Karpas-422 (cell line): ENCODE measurements at regions not wholly inside any gene's neighbourhood (a gene's known extent, or its start where the extent isn't known, plus 50 kb on each side); places are given as distances from the start of the nearest gene placed in this dataset.

Experiments used
- DNase-seq: peaks from one replicate; pipeline ENCODE4 v3.0.0-alpha.2; 2015
- H2AFZ ChIP-seq: fragments of 200-600 bp; sonication (generic); 2 replicates; pipeline ENCODE4 v1.6.1; 2014; ENCODE audit warnings: antibody characterized with exemption, low read length, mixed read lengths
- H3K27ac ChIP-seq: fragments of 200-600 bp; sonication (generic); 2 replicates; pipeline ENCODE4 v1.5.1; 2014; ENCODE audit warnings: mild to moderate bottlenecking, low read length, moderate library complexity
- H3K27me3 ChIP-seq: fragments of 200-600 bp; sonication (generic); 2 replicates; pipeline ENCODE4 v1.6.1; 2014; ENCODE audit warnings: low read length, mixed read lengths
- H3K36me3 ChIP-seq: fragments of 200-600 bp; sonication (generic); 2 replicates; pipeline ENCODE4 v1.6.1; 2014; ENCODE audit warnings: low read length, mixed read lengths; ENCODE audit not compliant: insufficient read depth
- H3K4me1 ChIP-seq: fragments of 200-600 bp; sonication (generic); 2 replicates; pipeline ENCODE4 v1.6.1; 2014; ENCODE audit warnings: mild to moderate bottlenecking, low read length, mixed read lengths
- H3K4me2 ChIP-seq: fragments of 200-600 bp; sonication (generic); 2 replicates; pipeline ENCODE4 v1.6.1; 2014; ENCODE audit warnings: low read length, low read depth, mild to moderate bottlenecking; ENCODE audit not compliant: poor library complexity, severe bottlenecking
- H3K4me3 ChIP-seq: fragments of 200-600 bp; sonication (generic); 2 replicates; pipeline ENCODE4 v1.5.1; 2014; ENCODE audit warnings: mild to moderate bottlenecking, antibody characterized with exemption, low read length, mixed read lengths
- H3K79me2 ChIP-seq: fragments of 200-600 bp; sonication (generic); 2 replicates; pipeline ENCODE4 v1.6.1; 2014; ENCODE audit warnings: mild to moderate bottlenecking, low read length, mixed read lengths
- H3K9ac ChIP-seq: fragments of 200-600 bp; sonication (generic); 2 replicates; pipeline ENCODE4 v1.6.0; 2014; ENCODE audit warnings: low read length
- H3K9me2 ChIP-seq: fragments of 200-600 bp; sonication (generic), shearing (Covaris generic); replicated peaks from 2 replicates; pipeline ENCODE4 v1.6.0; 2014; ENCODE audit warnings: mild to moderate bottlenecking, low read length, moderate library complexity; ENCODE audit not compliant: insufficient read depth
- H3K9me3 ChIP-seq: fragments of 300-700, 200-600 bp; sonication (generic); 2 replicates; pipeline ENCODE4 v1.6.1; 2014; ENCODE audit warnings: low read length, mixed read lengths
- H4K20me1 ChIP-seq: fragments of 200-600 bp; sonication (generic); 2 replicates; pipeline ENCODE4 v1.6.1; 2014; ENCODE audit warnings: mild to moderate bottlenecking, antibody characterized with exemption, low read length, low read depth; ENCODE audit not compliant: insufficient read depth

DNA sequence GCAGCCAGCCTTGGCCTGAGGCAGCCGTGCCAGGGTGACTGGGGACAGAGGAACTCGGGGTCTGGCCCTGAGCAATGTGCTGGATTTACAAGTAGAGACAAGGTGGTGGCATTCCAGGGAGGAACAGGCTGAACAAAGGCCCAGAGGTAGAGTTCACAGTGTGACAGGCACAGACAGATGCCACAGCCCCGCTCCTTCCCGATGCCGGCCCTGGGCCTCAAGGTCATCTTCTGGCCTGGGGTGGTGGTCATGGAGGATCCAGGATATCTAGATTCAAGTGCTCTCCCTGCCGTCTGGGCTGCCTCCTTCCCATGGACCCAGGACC, 68.9 kb upstream of the COL13A1 start:
- no peak overlapping the region for H3K4me2 ChIP-seq
- no peak overlapping the region for H3K4me3 ChIP-seq
- H3K4me1 ChIP-seq: no peaks in the 10 kb centered on the region
- H3K9me3 ChIP-seq: no peaks in the 10 kb centered on the region
- no peak overlapping the region for H2AFZ ChIP-seq
- H3K9ac ChIP-seq: no peak overlapping the region
- no peak for DNase-seq
- H4K20me1 ChIP-seq: no peaks in the 10 kb centered on the region
- no peak overlapping the region for H3K27ac ChIP-seq
- H3K27me3 ChIP-seq: no peaks in the 10 kb centered on the region
- no peaks in the 10 kb centered on the region for H3K79me2 ChIP-seq
- H3K9me2 ChIP-seq: no peaks in the 10 kb centered on the region
- no peaks in the 10 kb centered on the region for H3K36me3 ChIP-seq

DNA sequence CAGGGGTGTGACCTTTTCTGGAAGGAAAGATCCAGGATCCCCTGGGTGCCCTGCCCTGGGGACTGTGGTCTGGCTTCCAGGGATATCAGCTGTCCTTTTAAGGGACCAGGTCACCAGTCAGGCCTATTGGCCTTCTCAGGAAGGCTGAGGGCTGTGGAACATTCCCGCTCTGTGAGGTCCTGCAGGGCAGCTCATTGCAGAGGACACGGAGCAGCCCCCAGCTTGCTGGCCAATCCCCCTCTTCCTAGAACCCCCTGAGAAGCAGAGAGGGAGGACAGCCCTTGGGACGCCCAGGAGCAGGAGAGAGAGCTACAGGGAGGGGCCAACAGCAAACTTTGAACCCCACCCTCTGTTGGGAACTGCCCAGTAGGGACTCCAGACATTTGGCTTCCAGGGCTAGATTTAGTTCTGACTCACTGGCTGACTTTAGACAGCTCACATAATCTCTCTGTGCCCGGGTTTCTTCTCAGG, 67.9 kb upstream of the COL13A1 start:
- H2AFZ ChIP-seq: no peak overlapping the region
- H3K4me1 ChIP-seq: no peaks in the 10 kb centered on the region
- no peak overlapping the region for H3K27ac ChIP-seq
- H3K27me3 ChIP-seq: no peaks in the 10 kb centered on the region
- H3K79me2 ChIP-seq: no peaks in the 10 kb centered on the region
- no peak overlapping the region for H3K9ac ChIP-seq
- no peak overlapping the region for H3K4me2 ChIP-seq
- H3K4me3 ChIP-seq: no peak overlapping the region
- H4K20me1 ChIP-seq: no peaks in the 10 kb centered on the region
- H3K9me3 ChIP-seq: no peaks in the 10 kb centered on the region
- H3K36me3 ChIP-seq: no peaks in the 10 kb centered on the region
- no peak for DNase-seq
- no peaks in the 10 kb centered on the region for H3K9me2 ChIP-seq

DNA sequence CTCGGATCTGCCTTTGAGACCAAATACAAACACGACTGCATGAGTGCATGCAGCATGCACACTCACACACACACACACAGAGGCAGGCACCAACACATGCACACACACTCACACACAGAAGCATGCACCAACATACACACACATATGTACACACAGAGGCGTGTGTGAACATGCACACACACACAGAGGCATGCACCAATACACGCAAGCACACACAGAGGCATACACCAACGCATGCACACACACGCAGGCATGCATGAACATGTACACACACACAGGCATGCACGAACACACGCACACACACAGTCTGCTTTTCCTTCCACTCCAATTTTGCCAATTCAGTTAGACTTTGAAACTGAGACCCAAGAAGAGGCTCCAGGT, 67.3 kb upstream of the COL13A1 start:
- Histone ChIP-seq H3K27me3 (no peaks in the 10 kb centered on the region), H3K9me3 (no peaks in the 10 kb centered on the region), H3K36me3 (no peaks in the 10 kb centered on the region), H4K20me1 (no peaks in the 10 kb centered on the region), H3K4me1 (no peaks in the 10 kb centered on the region), H3K4me3 (no peak overlapping the region), H3K27ac (no peak overlapping the region), H2AFZ (no peak overlapping the region), H3K9ac (no peak overlapping the region), H3K4me2 (no peak overlapping the region), H3K9me2 (no peaks in the 10 kb centered on the region), H3K79me2 (no peaks in the 10 kb centered on the region)
- DNase-seq: no peak

DNA sequence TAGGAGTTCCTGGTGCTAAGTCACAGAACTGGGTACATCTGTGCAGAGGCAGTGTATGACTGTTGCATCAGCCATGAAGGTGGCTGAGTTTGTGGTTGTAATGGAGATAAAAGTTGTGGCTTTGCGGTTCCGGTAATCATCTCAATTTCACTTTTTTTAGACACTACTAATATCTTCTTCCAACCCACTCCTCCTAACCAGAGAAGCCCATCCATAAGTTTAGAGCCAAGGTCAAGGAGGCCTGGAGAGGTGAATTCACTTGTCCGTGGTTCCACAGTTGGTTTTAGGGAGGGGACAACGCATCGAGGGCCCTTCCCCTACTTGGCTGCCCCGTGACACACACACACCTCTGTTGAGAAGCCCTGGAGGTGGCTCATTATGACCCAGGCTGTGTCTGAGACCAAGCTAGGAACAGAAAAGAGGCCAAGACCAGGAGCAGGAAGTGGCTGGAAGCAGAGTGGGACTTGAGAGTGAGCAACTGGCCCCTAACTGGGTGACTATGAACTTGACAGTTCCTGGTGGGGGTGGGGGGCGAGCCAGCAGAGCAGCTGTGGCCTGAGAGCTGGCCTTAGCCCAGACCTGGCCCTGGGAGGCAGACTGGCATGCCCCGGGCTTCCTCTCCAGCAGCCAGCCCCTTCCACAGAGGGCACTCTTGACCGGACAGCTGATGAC, 66.8 kb upstream of the COL13A1 start:
- Histone ChIP-seq H3K4me2 (no peak overlapping the region), H3K4me1 (no peaks in the 10 kb centered on the region), H2AFZ (no peak overlapping the region), H4K20me1 (no peaks in the 10 kb centered on the region), H3K9ac (no peak overlapping the region), H3K4me3 (no peak overlapping the region), H3K36me3 (no peaks in the 10 kb centered on the region), H3K27me3 (no peaks in the 10 kb centered on the region), H3K79me2 (no peaks in the 10 kb centered on the region), H3K9me2 (no peaks in the 10 kb centered on the region), H3K27ac (no peak overlapping the region), H3K9me3 (no peaks in the 10 kb centered on the region)
- DNase-seq: no peak

DNA sequence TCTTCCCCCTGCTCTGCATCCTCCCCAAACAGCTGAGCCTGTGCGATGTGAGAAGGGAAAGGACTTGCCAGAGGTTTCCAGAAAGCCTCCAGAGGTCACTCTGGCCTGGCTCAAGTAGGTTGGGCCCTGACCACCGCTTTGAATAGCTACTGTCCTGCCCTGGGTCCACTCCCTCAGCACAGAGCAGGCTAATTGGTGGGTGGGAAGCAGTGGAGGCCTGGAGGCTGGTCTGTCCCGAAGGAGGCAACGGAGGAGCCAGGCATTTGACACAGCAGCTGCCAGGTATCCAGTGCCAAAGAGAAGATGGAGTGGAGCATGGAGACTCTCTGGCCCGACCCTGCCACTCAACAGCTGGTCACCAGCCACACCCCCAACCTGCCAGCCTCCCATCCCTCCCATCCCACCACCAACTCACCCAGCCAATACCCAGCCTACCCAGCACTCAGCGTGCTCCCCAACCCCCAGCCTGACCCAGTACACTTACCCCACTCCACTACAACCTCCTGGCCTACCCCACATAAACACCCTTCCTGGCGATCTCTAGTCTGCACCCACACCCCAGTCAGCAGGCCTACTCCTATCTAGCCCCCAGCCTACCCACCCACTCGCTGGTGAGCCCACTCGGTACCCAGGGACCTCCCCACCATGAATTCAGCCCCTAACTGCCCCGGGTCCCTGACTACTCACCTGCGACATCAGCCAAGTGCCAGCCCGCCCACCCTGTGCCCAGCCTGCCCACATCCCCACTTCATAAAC, 64.6 kb upstream of the COL13A1 start:
- Histone ChIP-seq H3K9me2 (no peaks in the 10 kb centered on the region), H2AFZ (no peak overlapping the region), H3K79me2 (no peaks in the 10 kb centered on the region), H3K36me3 (no peaks in the 10 kb centered on the region), H3K9ac (no peak overlapping the region), H3K4me2 (no peak overlapping the region), H3K4me1 (no peaks in the 10 kb centered on the region), H3K27me3 (no peaks in the 10 kb centered on the region), H4K20me1 (no peaks in the 10 kb centered on the region), H3K4me3 (no peak overlapping the region), H3K9me3 (no peaks in the 10 kb centered on the region), H3K27ac (no peak overlapping the region)
- no peak for DNase-seq

DNA sequence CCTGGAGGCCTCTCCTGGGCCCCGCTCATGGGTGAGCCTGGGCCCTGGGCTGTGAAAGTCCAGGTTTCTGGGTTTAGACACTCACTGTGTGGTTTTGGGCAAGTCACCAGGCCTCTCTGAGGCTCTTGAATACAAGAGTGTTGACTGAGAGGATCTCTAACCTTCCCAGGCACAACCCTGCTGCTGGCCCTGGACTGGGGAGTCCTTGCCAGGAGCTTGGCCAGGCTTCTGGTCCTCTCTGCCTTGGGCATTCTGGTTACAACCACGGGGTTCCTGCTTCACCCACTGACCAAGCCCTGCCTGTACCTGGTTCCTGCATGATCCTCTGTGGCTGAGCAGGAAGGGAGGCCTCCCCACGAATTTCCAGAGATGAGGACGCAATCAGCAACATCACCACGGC, 63.6 kb upstream of the COL13A1 start:
- Histone ChIP-seq H4K20me1 (no peaks in the 10 kb centered on the region), H3K36me3 (no peaks in the 10 kb centered on the region), H3K27me3 (no peaks in the 10 kb centered on the region), H3K4me1 (no peaks in the 10 kb centered on the region), H3K79me2 (no peaks in the 10 kb centered on the region), H3K4me3 (no peak overlapping the region), H3K9me2 (no peaks in the 10 kb centered on the region), H3K9me3 (no peaks in the 10 kb centered on the region), H3K4me2 (no peak overlapping the region), H3K9ac (no peak overlapping the region), H3K27ac (no peak overlapping the region), H2AFZ (no peak overlapping the region)
- no peak for DNase-seq

DNA sequence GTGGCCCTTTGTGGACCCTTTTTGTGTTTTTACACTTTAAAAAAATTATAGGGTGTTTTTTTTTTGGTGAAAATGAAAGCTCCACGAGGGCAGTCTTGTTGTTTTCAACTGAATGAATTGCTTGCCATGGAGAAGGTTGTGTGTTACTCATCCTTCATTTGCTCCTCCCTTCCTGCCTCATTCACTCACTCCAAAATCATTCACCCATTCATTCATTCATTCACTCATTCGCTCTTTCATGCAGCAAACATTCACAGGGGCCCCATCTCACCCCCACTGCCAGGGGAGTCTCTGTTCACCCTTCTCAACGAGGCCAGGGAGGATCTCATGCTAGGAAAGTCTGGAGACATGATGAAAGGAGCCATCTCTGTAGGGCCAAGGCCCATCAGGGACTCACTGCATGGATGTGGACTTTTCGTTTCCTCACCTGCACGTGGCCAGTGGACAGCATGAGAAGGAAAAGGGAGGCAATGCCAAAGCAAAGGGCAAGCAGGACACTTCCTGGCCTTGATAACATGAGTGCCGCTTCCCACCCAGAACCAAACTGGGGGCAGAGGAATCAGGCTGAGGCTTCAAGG, 62.8 kb upstream of the COL13A1 start:
- no peak overlapping the region for H2AFZ ChIP-seq

DNA sequence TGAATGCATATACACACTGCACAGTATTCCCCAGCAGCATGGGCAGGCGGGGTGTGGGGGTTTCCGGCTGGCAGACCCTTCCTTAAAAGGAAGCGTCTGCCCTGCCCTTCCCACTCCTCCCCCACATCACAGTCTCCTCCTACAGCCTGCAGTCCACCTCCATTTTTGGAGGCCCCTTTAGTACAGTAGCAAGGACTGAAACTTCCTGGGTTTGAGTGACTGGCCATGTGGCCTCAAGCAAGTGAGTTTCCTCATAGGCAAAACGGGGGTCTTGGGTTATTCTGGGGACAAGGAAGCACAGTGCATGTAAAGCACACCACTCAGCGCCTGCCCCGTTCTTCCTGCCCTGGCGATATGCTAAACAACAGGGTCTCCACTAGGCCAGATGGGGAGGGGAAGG, 62.1 kb upstream of the COL13A1 start:
- H3K9me3 ChIP-seq: no peaks in the 10 kb centered on the region

More for the DNA sequence above, 62.8 kb upstream of the COL13A1 start:
- H3K9me2 ChIP-seq: no peaks in the 10 kb centered on the region
- H3K27me3 ChIP-seq: no peaks in the 10 kb centered on the region
- H3K4me3 ChIP-seq: no peak overlapping the region
- no peak overlapping the region for H3K4me2 ChIP-seq
- H4K20me1 ChIP-seq: no peaks in the 10 kb centered on the region
- no peak overlapping the region for H3K27ac ChIP-seq
- H3K9ac ChIP-seq: no peak overlapping the region
- H3K9me3 ChIP-seq: no peaks in the 10 kb centered on the region
- DNase-seq: no peak
- no peaks in the 10 kb centered on the region for H3K36me3 ChIP-seq
- no peaks in the 10 kb centered on the region for H3K4me1 ChIP-seq
- H3K79me2 ChIP-seq: no peaks in the 10 kb centered on the region

More for the DNA sequence above, 62.1 kb upstream of the COL13A1 start:
- Histone ChIP-seq H3K9ac (no peak overlapping the region), H3K4me3 (no peak overlapping the region), H3K27me3 (no peaks in the 10 kb centered on the region), H3K9me2 (no peaks in the 10 kb centered on the region), H3K36me3 (no peaks in the 10 kb centered on the region), H3K4me2 (no peak overlapping the region), H3K4me1 (no peaks in the 10 kb centered on the region), H4K20me1 (no peaks in the 10 kb centered on the region), H3K79me2 (no peaks in the 10 kb centered on the region), H2AFZ (no peak overlapping the region), H3K27ac (no peak overlapping the region)
- DNase-seq: no peak
